Choroid plexus epithelial cell (primary cell): ENCODE measurements at regions not wholly inside any gene's neighbourhood (a gene's known extent, or its start where the extent isn't known, plus 50 kb on each side); places are given as distances from the start of the nearest gene placed in this dataset.
"Not testable (repeated sequence)": the region's sequence is repeated elsewhere in the genome, so short reads cannot be mapped to it uniquely, and the experiment has no call there.

Source experiments
- DNase-seq: peaks from one replicate; pipeline ENCODE4 v3.0.0-alpha.2; 2010; ENCODE audit warnings: low read depth
- H3K4me3 ChIP-seq: 2 replicates; pipeline ENCODE4 v1.5.1; 2011; ENCODE audit warnings: low read depth, mild to moderate bottlenecking, control low read depth, low read length, moderate library complexity
- CTCF ChIP-seq: conservative IDR thresholded peaks from 2 replicates; pipeline ENCODE4 v1.5.1; 2011; ENCODE audit warnings: low read depth, mild to moderate bottlenecking, control low read depth, inconsistent platforms, low read length, moderate library complexity

- no peak for TF ChIP-seq CTCF
- H3K4me3 ChIP-seq = no peak overlapping the region
- DNase-seq = no peak
Measured at GRCh38 chr7:52609511-52609910, 425.9 kb upstream of the POM121L12 start.

- TF ChIP-seq CTCF = no peak
- H3K4me3 ChIP-seq = no peak overlapping the region
- no peak for DNase-seq
Measured at GRCh38 chr7:52592698-52593097, 442.7 kb upstream of the POM121L12 start.

- no peak overlapping the region for H3K4me3 ChIP-seq
- DNase-seq = no peak
- no peak for TF ChIP-seq CTCF
Measured at GRCh38 chr7:52586704-52587103, 448.7 kb upstream of the POM121L12 start.

- no peak for TF ChIP-seq CTCF
- no peak for DNase-seq
- no peak overlapping the region for H3K4me3 ChIP-seq
Measured at GRCh38 chr7:52584041-52584440, 451.4 kb upstream of the POM121L12 start.

GRCh38 chr7:52573141-52573540 lies 462.3 kb upstream of the POM121L12 start:
- not testable (repeated sequence) for H3K4me3 ChIP-seq, DNase-seq

- no peak for TF ChIP-seq CTCF
- no peak for DNase-seq
- H3K4me3 ChIP-seq = no peak overlapping the region
Measured at GRCh38 chr7:52571026-52571425, 464.4 kb upstream of the POM121L12 start.

- H3K4me3 ChIP-seq = no peak overlapping the region
- DNase-seq = no peak
- TF ChIP-seq CTCF = no peak
Measured at GRCh38 chr7:52569151-52569550, 466.3 kb upstream of the POM121L12 start.

GRCh38 chr7:52565974-52566373 lies 469.5 kb upstream of the POM121L12 start:
- no peak for TF ChIP-seq CTCF
- H3K4me3 ChIP-seq = no peak overlapping the region
- DNase-seq = no peak
